PC-3 (cell line): ENCODE measurements at regions not wholly inside any gene's neighbourhood (a gene's known extent, or its start where the extent isn't known, plus 50 kb on each side); places are given as distances from the start of the nearest gene placed in this dataset.

Experiments
- ATAC-seq: fragments of 200-7000 bp; cut with Tn5 transposase; 2 replicates; pipeline ENCODE4 v1.9.1; 2020; ENCODE audit warnings: mild to moderate bottlenecking, moderate library complexity
- BruUV-seq: library from RNA; stranded (reverse); fragments of 400-500 nt; replicated peaks from 2 replicates; lab custom pipeline; 2021; lab: Mats Ljungman, UMichigan
- CTCF ChIA-PET: fragments of 300-600 bp; sonication (Branson Sonifier 250); formaldehyde crosslinking; loops from one replicate; lab custom pipeline; 2022; ENCODE audit warnings: antibody characterized with exemption; lab: Charles Lee
- POLR2A ChIA-PET: fragments of 300-600 bp; sonication (Branson Sonifier 250); formaldehyde crosslinking; loops from one replicate; lab custom pipeline; 2022; ENCODE audit warnings: antibody characterized with exemption; ENCODE audit not compliant: unreplicated experiment; lab: Charles Lee
- DNase-seq: peaks from one replicate; pipeline ENCODE4 v3.0.0-alpha.2; 2015
- H2AFZ ChIP-seq: fragments of 300-600 bp; sonication (generic); 2 replicates; pipeline ENCODE4 v1.6.0; 2016; ENCODE audit warnings: antibody characterized with exemption, low read length
- H3F3A ChIP-seq: fragments of 300-600 bp; sonication (generic); one replicate; pipeline ENCODE4 v1.6.0; 2017; ENCODE audit warnings: antibody characterized with exemption, low read length, control low read depth, mild to moderate bottlenecking; ENCODE audit not compliant: unreplicated experiment
- H3K27ac ChIP-seq: fragments of 300-600 bp; sonication (generic); 2 replicates; pipeline ENCODE4 v1.5.1; 2016; ENCODE audit warnings: mild to moderate bottlenecking, low read length
- H3K27me3 ChIP-seq: fragments of 300-600 bp; sonication (generic); 2 replicates; pipeline ENCODE4 v1.6.1; 2016; ENCODE audit warnings: low read length, mixed read lengths
- H3K36me3 ChIP-seq: fragments of 300-600 bp; sonication (generic); 2 replicates; pipeline ENCODE4 v1.6.1; 2016; ENCODE audit warnings: low read depth, mixed run types, low read length, mixed read lengths
- H3K4me1 ChIP-seq: fragments of 300-600 bp; sonication (generic); 2 replicates; pipeline ENCODE4 v1.5.1; 2016; ENCODE audit warnings: low read length; ENCODE audit not compliant: insufficient read depth
- H3K4me2 ChIP-seq: fragments of 300-600 bp; sonication (generic); 2 replicates; pipeline ENCODE4 v1.6.0; 2016; ENCODE audit warnings: low read length
- H3K4me3 ChIP-seq: fragments of 300-600 bp; sonication (generic); 2 replicates; pipeline ENCODE4 v1.5.1; 2016; ENCODE audit warnings: mild to moderate bottlenecking, low read length, mixed read lengths
- H3K79me2 ChIP-seq: fragments of 300-600 bp; sonication (generic); 2 replicates; pipeline ENCODE4 v1.6.1; 2017; ENCODE audit warnings: low read length, mixed read lengths
- H3K9ac ChIP-seq: fragments of 300-600 bp; sonication (generic); 2 replicates; pipeline ENCODE4 v1.6.0; 2016; ENCODE audit warnings: mild to moderate bottlenecking, low read length
- H3K9me2 ChIP-seq: fragments of 300-600 bp; sonication (generic); replicated peaks from 2 replicates; pipeline ENCODE4 v1.6.1; 2016; ENCODE audit warnings: mixed run types, low read length, mixed read lengths
- H3K9me3 ChIP-seq: fragments of 300-600 bp; sonication (generic); 2 replicates; pipeline ENCODE4 v1.6.1; 2016; ENCODE audit warnings: low read length, mixed read lengths
- H4K20me1 ChIP-seq: fragments of 300-600 bp; sonication (generic); 2 replicates; pipeline ENCODE4 v1.6.1; 2016; ENCODE audit warnings: low read length, mixed read lengths
- EZH2 ChIP-seq: fragments of 300-600 bp; sonication (generic); IDR thresholded peaks from one replicate; pipeline ENCODE4 v1.6.1; 2017; ENCODE audit warnings: antibody characterized with exemption, mild to moderate bottlenecking, low read length; ENCODE audit not compliant: unreplicated experiment
- EZH2phosphoT487 ChIP-seq: fragments of 300-600 bp; sonication (generic); IDR thresholded peaks from 2 replicates; pipeline ENCODE4 v1.6.1; 2018; ENCODE audit warnings: mild to moderate bottlenecking, antibody characterized with exemption, low read length, borderline replicate concordance
- intact Hi-C: fragments of 100-400 bp; cut with micrococcal nuclease; formaldehyde crosslinking; loops from 2 replicates; pipeline ENCODE4 v1.9.0; 2023
- TF ChIP-seq, protein P1 (sequence below): fragments of 300-600 bp; sonication (generic); conservative IDR thresholded peaks from 2 replicates; pipeline ENCODE4 v1.5.1; 2017; ENCODE audit warnings: antibody characterized with exemption, low read depth, mild to moderate bottlenecking, low read length

GRCh38 chrX:86887341-86887740, 630.3 kb upstream of the KLHL4 start:
- no peak overlapping the region for H3K4me2 ChIP-seq
- no peak overlapping the region for H3K27ac ChIP-seq
- POLR2A ChIA-PET, result no interaction called here
- no peaks in the 10 kb centered on the region for H3K36me3 ChIP-seq
- no peak overlapping the region for H3K4me3 ChIP-seq
- BruUV-seq, result no TSS peak
- H3K79me2 ChIP-seq, result no peaks in the 10 kb centered on the region
- no peak for ATAC-seq
- no peaks in the 10 kb centered on the region for H3F3A ChIP-seq
- H3K4me1 ChIP-seq, result no peaks in the 10 kb centered on the region
- intact Hi-C loops, result no loop called here
- no peaks in the 10 kb centered on the region for H3K9me2 ChIP-seq
- CTCF ChIA-PET, result no interaction called here
- H2AFZ ChIP-seq, result no peak overlapping the region
- DNase-seq, result no peak
- no peak for TF ChIP-seq EZH2phosphoT487
- TF ChIP-seq EZH2, result no peak
- TF ChIP-seq, protein P1, sequence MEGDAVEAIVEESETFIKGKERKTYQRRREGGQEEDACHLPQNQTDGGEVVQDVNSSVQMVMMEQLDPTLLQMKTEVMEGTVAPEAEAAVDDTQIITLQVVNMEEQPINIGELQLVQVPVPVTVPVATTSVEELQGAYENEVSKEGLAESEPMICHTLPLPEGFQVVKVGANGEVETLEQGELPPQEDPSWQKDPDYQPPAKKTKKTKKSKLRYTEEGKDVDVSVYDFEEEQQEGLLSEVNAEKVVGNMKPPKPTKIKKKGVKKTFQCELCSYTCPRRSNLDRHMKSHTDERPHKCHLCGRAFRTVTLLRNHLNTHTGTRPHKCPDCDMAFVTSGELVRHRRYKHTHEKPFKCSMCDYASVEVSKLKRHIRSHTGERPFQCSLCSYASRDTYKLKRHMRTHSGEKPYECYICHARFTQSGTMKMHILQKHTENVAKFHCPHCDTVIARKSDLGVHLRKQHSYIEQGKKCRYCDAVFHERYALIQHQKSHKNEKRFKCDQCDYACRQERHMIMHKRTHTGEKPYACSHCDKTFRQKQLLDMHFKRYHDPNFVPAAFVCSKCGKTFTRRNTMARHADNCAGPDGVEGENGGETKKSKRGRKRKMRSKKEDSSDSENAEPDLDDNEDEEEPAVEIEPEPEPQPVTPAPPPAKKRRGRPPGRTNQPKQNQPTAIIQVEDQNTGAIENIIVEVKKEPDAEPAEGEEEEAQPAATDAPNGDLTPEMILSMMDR, result no peak
- H3K9ac ChIP-seq, result no peak overlapping the region
- no peaks in the 10 kb centered on the region for H3K27me3 ChIP-seq
- no peaks in the 10 kb centered on the region for H4K20me1 ChIP-seq
- no peaks in the 10 kb centered on the region for H3K9me3 ChIP-seq

DNA sequence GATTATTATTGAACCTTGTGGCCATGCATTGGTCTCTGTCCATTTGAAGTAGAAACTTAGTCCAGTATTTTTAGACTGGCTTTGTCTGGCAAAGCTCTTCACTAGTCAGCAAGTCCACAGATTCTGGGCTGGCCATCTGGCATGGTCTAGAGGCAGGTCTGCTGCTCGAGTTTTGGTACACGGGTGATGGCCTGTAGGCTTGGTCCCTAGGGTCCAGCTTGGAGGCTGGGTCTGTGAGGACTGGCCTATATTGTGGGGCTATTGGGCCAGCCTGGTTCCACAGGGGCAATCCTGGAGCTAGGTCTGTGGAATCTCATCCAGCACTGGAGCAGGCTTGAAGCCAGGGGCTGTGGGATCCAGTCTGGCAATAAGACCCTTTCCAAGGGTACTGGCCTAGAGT, 607.6 kb upstream of the KLHL4 start:
- no peak overlapping the region for H3K9ac ChIP-seq
- H3K36me3 ChIP-seq, result no peaks in the 10 kb centered on the region
- no peaks in the 10 kb centered on the region for H3K4me1 ChIP-seq
- no peak overlapping the region for H3K4me3 ChIP-seq
- no peaks in the 10 kb centered on the region for H3K9me2 ChIP-seq
- H3F3A ChIP-seq, result no peaks in the 10 kb centered on the region
- POLR2A ChIA-PET, result no interaction called here
- TF ChIP-seq EZH2, result no peak
- TF ChIP-seq, protein P1, result no peak
- no peak for TF ChIP-seq EZH2phosphoT487
- CTCF ChIA-PET, result no interaction called here
- no peak overlapping the region for H3K27ac ChIP-seq
- ATAC-seq (no peak), DNase-seq (no peak)
- BruUV-seq, result no TSS peak
- no peak overlapping the region for H3K4me2 ChIP-seq
- H3K9me3 ChIP-seq, result no peaks in the 10 kb centered on the region
- H3K79me2 ChIP-seq, result no peaks in the 10 kb centered on the region
- H2AFZ ChIP-seq, result no peak overlapping the region
- intact Hi-C loops, result no loop called here
- H4K20me1 ChIP-seq, result no peaks in the 10 kb centered on the region
- H3K27me3 ChIP-seq, result no peaks in the 10 kb centered on the region

DNA sequence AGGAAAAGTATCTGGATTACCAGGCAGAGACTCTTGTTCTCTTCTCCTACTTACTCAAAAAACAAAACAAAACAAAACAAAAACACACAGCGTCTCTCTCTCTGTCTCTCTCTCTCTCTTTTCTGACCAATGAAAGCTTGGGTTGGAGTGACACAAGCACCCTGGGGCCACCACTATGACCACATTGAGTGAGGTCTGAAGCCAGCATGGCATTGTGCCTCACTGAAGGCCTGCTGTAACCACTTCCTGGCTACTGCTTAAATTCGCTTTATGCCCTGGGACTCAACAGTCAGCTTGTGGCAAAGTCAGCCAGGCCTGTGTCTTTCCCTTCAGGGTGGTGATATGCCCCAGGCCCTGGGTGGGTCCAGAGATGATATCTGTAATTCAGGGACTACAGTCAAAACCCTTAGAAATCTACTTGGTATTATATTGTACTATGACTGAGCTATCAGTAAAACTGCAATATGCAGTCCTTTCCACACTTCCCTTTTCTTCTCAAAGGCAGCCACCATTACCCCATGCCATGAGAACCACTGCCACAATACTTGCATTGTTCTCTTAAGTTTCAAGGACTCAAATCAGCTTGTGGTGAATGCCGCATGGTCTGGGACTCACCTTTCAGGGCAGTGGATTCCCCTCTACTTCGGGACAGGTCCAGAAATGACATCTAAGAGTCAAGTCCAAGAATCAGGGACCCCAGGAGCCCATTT, 606.8 kb upstream of the KLHL4 start:
- ATAC-seq (no peak), DNase-seq (no peak)
- Histone ChIP-seq H3K4me2 (no peak overlapping the region), H3F3A (no peaks in the 10 kb centered on the region), H3K27me3 (no peaks in the 10 kb centered on the region), H3K79me2 (no peaks in the 10 kb centered on the region), H4K20me1 (no peaks in the 10 kb centered on the region), H3K9ac (no peak overlapping the region), H2AFZ (no peak overlapping the region), H3K4me1 (no peaks in the 10 kb centered on the region), H3K27ac (no peak overlapping the region), H3K9me3 (no peaks in the 10 kb centered on the region), H3K36me3 (no peaks in the 10 kb centered on the region), H3K4me3 (no peak overlapping the region), H3K9me2 (no peaks in the 10 kb centered on the region)
- BruUV-seq, result no TSS peak
- intact Hi-C loops, result no loop called here
- TF ChIP-seq, protein P1, result no peak
- TF ChIP-seq EZH2phosphoT487 (no peak), EZH2 (no peak)
- CTCF ChIA-PET, result no interaction called here
- POLR2A ChIA-PET, result no interaction called here
